Pons (tissue), 1 donor: ENCODE measurements at regions not wholly inside any gene's neighbourhood (a gene's known extent, or its start where the extent isn't known, plus 50 kb on each side); places are given as distances from the start of the nearest gene placed in this dataset.

Experiments
- DNase-seq: peaks from one replicate; pipeline ENCODE4 v3.0.0-alpha.2; 2016; ENCODE audit warnings: low spot score

- no peak for DNase-seq
Measured at GRCh38 chr2:12495247-12495868, 221.4 kb upstream of the TRIB2 start.

GRCh38 chr2:12498286-12498685, 218.4 kb upstream of the TRIB2 start:
- DNase-seq: no peak

- no peak for DNase-seq
Measured at GRCh38 chr2:12498704-12499103, 218.0 kb upstream of the TRIB2 start.

GRCh38 chr2:12500899-12501298, 215.8 kb upstream of the TRIB2 start:
- DNase-seq: no peak

GRCh38 chr2:12501469-12502158, 215.1 kb upstream of the TRIB2 start:
- no peak for DNase-seq

- DNase-seq: peak; percentile 12
Measured at GRCh38 chr2:12502759-12503158, 214.0 kb upstream of the TRIB2 start.

GRCh38 chr2:12504443-12504842, 212.3 kb upstream of the TRIB2 start:
- DNase-seq: no peak

GRCh38 chr2:12506846-12507245, 209.9 kb upstream of the TRIB2 start:
- no peak for DNase-seq

GRCh38 chr2:12507295-12507694, 209.4 kb upstream of the TRIB2 start:
- no peak for DNase-seq

- DNase-seq: no peak
Measured at GRCh38 chr2:12510070-12510469, 206.7 kb upstream of the TRIB2 start.

GRCh38 chr2:12513339-12513738, 203.4 kb upstream of the TRIB2 start:
- no peak for DNase-seq

- no peak for DNase-seq
Measured at GRCh38 chr2:12514168-12514567, 202.6 kb upstream of the TRIB2 start.

GRCh38 chr2:12514631-12515437, 201.9 kb upstream of the TRIB2 start:
- no peak for DNase-seq

- DNase-seq: no peak
Measured at GRCh38 chr2:12515871-12516270, 200.9 kb upstream of the TRIB2 start.

- DNase-seq: no peak
Measured at GRCh38 chr2:12533337-12534005, 183.3 kb upstream of the TRIB2 start.

GRCh38 chr2:12534646-12535263, 182.0 kb upstream of the TRIB2 start:
- no peak for DNase-seq

- DNase-seq: no peak
Measured at GRCh38 chr2:12536976-12537375, 179.8 kb upstream of the TRIB2 start.

GRCh38 chr2:12538138-12538694, 178.5 kb upstream of the TRIB2 start:
- DNase-seq: no peak

GRCh38 chr2:12539336-12539735, 177.4 kb upstream of the TRIB2 start:
- DNase-seq: no peak

- DNase-seq: no peak
Measured at GRCh38 chr2:12539776-12540562, 176.8 kb upstream of the TRIB2 start.
